Caco-2 (cell line): ENCODE measurements at regions not wholly inside any gene's neighbourhood (a gene's known extent, or its start where the extent isn't known, plus 50 kb on each side); places are given as distances from the start of the nearest gene placed in this dataset.

ENCODE experiments used
- BruUV-seq: library from RNA; stranded (reverse); fragments of 400-500 nt; replicated peaks from 2 replicates; lab custom pipeline; 2021; lab: Mats Ljungman, UMichigan
- CTCF ChIA-PET: fragments of 300-600 bp; sonication (Branson Sonifier 250); formaldehyde crosslinking; loops from one replicate; lab custom pipeline; 2022; ENCODE audit warnings: antibody characterized with exemption; lab: Charles Lee
- POLR2A ChIA-PET: fragments of 300-600 bp; sonication (Branson Sonifier 250); formaldehyde crosslinking; loops from one replicate; lab custom pipeline; 2022; ENCODE audit warnings: antibody characterized with exemption; lab: Charles Lee
- DNase-seq, 2 experiments: peaks; one replicate each; pipeline versions ENCODE4 v3.0.0 to v3.0.0-alpha.2; 2020 to 2022
- H3K27me3 ChIP-seq: replicated peaks from 2 replicates; pipeline ENCODE4 v1.6.0; 2011; ENCODE audit warnings: low read length; ENCODE audit not compliant: control insufficient read depth, insufficient read depth
- H3K36me3 ChIP-seq: 2 replicates; pipeline ENCODE4 v1.5.1; 2011; ENCODE audit warnings: low read length; ENCODE audit not compliant: control insufficient read depth, insufficient read depth
- H3K4me1 ChIP-seq: fragments of 250-450 bp; sonication (Bioruptor Pico); 2 replicates; pipeline ENCODE4 v1.5.1; 2020; ENCODE audit warnings: mild to moderate bottlenecking
- H3K4me3 ChIP-seq: 2 replicates; pipeline ENCODE4 v1.5.1; 2011; ENCODE audit warnings: low read depth, mild to moderate bottlenecking, control low read depth, low read length
- H3K9me3 ChIP-seq: fragments of 250-450 bp; sonication (Bioruptor Pico); 2 replicates; pipeline ENCODE4 v1.5.1; 2020; ENCODE audit warnings: mild to moderate bottlenecking, moderate library complexity
- H3K27ac Mint-ChIP-seq: one replicate; pipeline ENCODE4 v1.8.0; 2022; ENCODE audit warnings: mixed read lengths; ENCODE audit not compliant: unreplicated experiment
- H3K27me3 Mint-ChIP-seq: one replicate; pipeline ENCODE4 v1.8.0; 2022; ENCODE audit warnings: mixed read lengths; ENCODE audit not compliant: insufficient read depth, unreplicated experiment
- H3K36me3 Mint-ChIP-seq: one replicate; pipeline ENCODE4 v1.8.0; 2022; ENCODE audit warnings: mild to moderate bottlenecking, mixed read lengths; ENCODE audit not compliant: insufficient read depth, unreplicated experiment
- H3K4me1 Mint-ChIP-seq: one replicate; pipeline ENCODE4 v1.8.0; 2022; ENCODE audit warnings: low read depth, mixed read lengths; ENCODE audit not compliant: unreplicated experiment
- H3K4me3 Mint-ChIP-seq: one replicate; pipeline ENCODE4 v1.8.0; 2022; ENCODE audit warnings: mild to moderate bottlenecking, moderate library complexity, mixed read lengths; ENCODE audit not compliant: unreplicated experiment
- H3K9me3 Mint-ChIP-seq: one replicate; pipeline ENCODE4 v1.8.0; 2022; ENCODE audit warnings: mixed read lengths; ENCODE audit not compliant: unreplicated experiment
- intact Hi-C: fragments of 100-400 bp; cut with micrococcal nuclease; formaldehyde crosslinking; loops from one replicate; pipeline ENCODE4 v1.10.0; 2022; ENCODE audit not compliant: unreplicated experiment
- TF ChIP-seq, protein P1 (sequence below), 2 experiments: fragments of 200-600 bp in 1 of 2; IDR thresholded peaks; 1 replicate in 1 of 2; 2 replicates in 1 of 2; pipeline versions ENCODE4 v1.5.1 to v1.8.0; 2011 to 2022; ENCODE audit warnings: antibody characterized with exemption in 1 of 2, control low read depth in 1 of 2, inconsistent platforms in 1 of 2, low read depth in 1 of 2, low read length in 1 of 2, mild to moderate bottlenecking in 1 of 2, moderate library complexity in 1 of 2; ENCODE audit not compliant: insufficient read depth in 1 of 2, severe bottlenecking in 1 of 2, unreplicated experiment in 1 of 2

DNA sequence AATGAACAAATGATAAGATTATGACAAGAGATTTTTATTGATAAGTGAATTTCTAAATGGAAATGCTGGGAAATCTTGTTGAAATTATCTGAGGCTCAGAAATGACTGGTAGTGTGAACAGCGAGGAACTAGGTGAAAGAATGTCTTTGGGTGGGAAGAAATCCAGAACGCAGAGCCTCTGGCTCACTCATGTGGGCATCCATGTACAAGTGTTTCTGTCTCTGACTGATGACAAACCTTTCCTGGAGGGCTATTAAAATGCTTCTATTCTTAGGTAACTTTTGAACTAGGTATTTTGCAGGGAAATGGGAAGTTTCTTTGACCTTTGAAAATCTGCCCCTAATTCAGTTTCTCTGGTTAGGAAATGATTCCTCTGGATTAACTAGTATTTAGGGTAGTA, 598.6 kb downstream of the SLC4A3 start:
- Mint-ChIP-seq H3K27me3 (peaks cover 11% of the 10 kb centered on the region), H3K27ac (no peak overlapping the region), H3K4me3 (no peak overlapping the region), H3K36me3 (no peaks in the 10 kb centered on the region), H3K4me1 (no peaks in the 10 kb centered on the region), H3K9me3 (no peaks in the 10 kb centered on the region)
- intact Hi-C loops: no loop called here
- no peaks in the 10 kb centered on the region for H3K9me3 ChIP-seq
- no peaks in the 10 kb centered on the region; the same call in 1 of the 2 replicates for H3K27me3 ChIP-seq
- H3K4me3 ChIP-seq: no peak overlapping the region
- ChIA-PET POLR2A (no interaction called here), CTCF (no interaction called here)
- H3K36me3 ChIP-seq: no peaks in the 10 kb centered on the region
- BruUV-seq: no TSS peak
- no peak for DNase-seq
- no peaks in the 10 kb centered on the region for H3K4me1 ChIP-seq
- TF ChIP-seq, protein P1, sequence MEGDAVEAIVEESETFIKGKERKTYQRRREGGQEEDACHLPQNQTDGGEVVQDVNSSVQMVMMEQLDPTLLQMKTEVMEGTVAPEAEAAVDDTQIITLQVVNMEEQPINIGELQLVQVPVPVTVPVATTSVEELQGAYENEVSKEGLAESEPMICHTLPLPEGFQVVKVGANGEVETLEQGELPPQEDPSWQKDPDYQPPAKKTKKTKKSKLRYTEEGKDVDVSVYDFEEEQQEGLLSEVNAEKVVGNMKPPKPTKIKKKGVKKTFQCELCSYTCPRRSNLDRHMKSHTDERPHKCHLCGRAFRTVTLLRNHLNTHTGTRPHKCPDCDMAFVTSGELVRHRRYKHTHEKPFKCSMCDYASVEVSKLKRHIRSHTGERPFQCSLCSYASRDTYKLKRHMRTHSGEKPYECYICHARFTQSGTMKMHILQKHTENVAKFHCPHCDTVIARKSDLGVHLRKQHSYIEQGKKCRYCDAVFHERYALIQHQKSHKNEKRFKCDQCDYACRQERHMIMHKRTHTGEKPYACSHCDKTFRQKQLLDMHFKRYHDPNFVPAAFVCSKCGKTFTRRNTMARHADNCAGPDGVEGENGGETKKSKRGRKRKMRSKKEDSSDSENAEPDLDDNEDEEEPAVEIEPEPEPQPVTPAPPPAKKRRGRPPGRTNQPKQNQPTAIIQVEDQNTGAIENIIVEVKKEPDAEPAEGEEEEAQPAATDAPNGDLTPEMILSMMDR (IDR thresholded peaks at IDR 0.05; ENCODE audit: insufficient read depth in 1 of 2, low read depth in 1 of 2, low read length in 1 of 2, severe bottlenecking in 1 of 2, unreplicated experiment in 1 of 2): no peak

DNA sequence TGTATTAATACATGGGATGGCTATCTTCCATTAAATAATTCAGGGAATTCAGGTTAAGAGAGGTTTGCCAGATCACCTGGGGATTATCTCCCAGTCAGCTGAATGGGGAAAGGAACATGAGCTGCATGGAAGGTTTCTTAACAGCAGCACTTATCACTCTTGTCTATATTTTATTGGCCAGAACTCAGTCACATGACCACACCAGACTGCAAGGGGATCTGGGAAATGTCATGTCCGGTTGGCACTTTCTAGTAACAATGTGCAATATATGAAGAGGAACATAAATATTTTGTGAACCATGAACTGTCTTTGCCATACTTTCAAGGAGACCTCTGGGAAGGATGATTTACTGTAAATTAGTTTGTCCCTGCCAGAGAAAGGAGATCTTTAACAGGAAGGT, 599.1 kb downstream of the SLC4A3 start:
- H3K36me3 ChIP-seq: no peaks in the 10 kb centered on the region
- Mint-ChIP-seq H3K4me3 (no peak overlapping the region), H3K36me3 (no peaks in the 10 kb centered on the region), H3K27ac (no peak overlapping the region), H3K4me1 (no peaks in the 10 kb centered on the region), H3K9me3 (no peaks in the 10 kb centered on the region), H3K27me3 (peaks cover 7% of the 10 kb centered on the region)
- no peak overlapping the region for H3K4me3 ChIP-seq
- intact Hi-C loops: no loop called here
- TF ChIP-seq, protein P1 (IDR thresholded peaks at IDR 0.05; ENCODE audit: insufficient read depth in 1 of 2, low read depth in 1 of 2, low read length in 1 of 2, severe bottlenecking in 1 of 2, unreplicated experiment in 1 of 2): no peak
- POLR2A ChIA-PET: no interaction called here
- CTCF ChIA-PET: no interaction called here
- H3K27me3 ChIP-seq: no peaks in the 10 kb centered on the region; the same call in 1 of the 2 replicates
- no peak for DNase-seq
- no TSS peak for BruUV-seq
- no peaks in the 10 kb centered on the region for H3K4me1 ChIP-seq
- H3K9me3 ChIP-seq: no peaks in the 10 kb centered on the region

DNA sequence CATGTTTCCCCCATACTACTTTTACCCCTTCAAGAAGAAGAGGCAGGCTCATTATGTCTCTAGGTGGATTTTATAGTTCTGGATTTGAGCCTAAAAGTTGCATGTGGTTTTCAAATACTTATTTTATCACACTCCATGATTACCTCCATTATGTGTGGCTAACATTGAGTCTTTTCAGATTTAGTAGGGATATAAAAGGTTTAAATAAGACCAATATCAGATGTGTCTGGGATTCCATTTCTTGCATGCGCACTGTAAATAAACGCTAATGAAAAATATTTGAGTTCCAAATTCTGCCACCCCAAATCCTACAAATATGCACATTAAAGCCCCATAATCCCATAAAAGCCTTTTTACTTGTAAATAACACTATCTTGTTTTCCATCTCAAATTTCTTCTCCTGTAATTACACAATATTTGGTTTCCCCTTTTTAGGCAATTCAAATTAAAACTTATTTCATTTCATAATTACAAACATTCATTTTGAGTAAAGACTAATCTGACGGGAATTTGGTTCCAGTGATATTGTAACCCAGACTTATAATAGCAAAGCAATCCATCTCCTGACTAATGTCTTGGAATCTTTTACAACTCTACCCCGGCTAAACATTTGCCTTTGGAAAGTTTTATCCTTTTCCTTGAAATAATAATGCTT, 600.0 kb downstream of the SLC4A3 start:
- no peaks in the 10 kb centered on the region for H3K4me1 Mint-ChIP-seq
- no peak overlapping the region for H3K27ac Mint-ChIP-seq
- TF ChIP-seq, protein P1 (IDR thresholded peaks at IDR 0.05; ENCODE audit: insufficient read depth in 1 of 2, low read depth in 1 of 2, low read length in 1 of 2, severe bottlenecking in 1 of 2, unreplicated experiment in 1 of 2): no peak
- no peaks in the 10 kb centered on the region for H3K4me1 ChIP-seq
- ChIA-PET POLR2A (no interaction called here), CTCF (no interaction called here)
- no peaks in the 10 kb centered on the region for H3K9me3 Mint-ChIP-seq
- H3K4me3 Mint-ChIP-seq: no peak overlapping the region
- no peak overlapping the region for H3K4me3 ChIP-seq
- H3K36me3 ChIP-seq: no peaks in the 10 kb centered on the region
- no peaks in the 10 kb centered on the region; the same call in 1 of the 2 replicates for H3K27me3 ChIP-seq
- H3K9me3 ChIP-seq: no peaks in the 10 kb centered on the region
- no peaks in the 10 kb centered on the region for H3K36me3 Mint-ChIP-seq
- H3K27me3 Mint-ChIP-seq: peaks cover 5% of the 10 kb centered on the region
- no TSS peak for BruUV-seq
- intact Hi-C loops: no loop called here
- no peak for DNase-seq
